COLO829 (cell line): ENCODE measurements at regions not wholly inside any gene's neighbourhood (a gene's known extent, or its start where the extent isn't known, plus 50 kb on each side); places are given as distances from the start of the nearest gene placed in this dataset.

Experiments
- DNase-seq: peaks from one replicate; pipeline ENCODE4 v3.0.0; 2012; ENCODE audit warnings: low spot score

DNA sequence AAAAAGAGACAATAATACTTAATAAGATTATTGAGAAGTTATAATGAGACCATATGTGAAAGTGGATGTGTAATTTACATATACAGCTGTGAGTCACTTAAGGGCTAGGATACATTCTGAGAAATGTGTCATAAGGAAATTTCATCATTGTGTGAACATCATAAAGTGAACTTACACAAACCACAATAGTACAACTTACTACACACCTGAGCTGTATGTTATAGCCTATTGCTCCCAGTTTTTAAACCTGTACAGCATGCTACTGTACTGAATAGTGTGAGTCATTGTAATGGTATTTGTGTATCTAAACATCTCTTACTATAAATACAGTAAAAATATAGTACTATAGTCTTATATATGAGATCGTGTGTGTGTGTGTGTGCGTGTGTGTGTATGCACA lies 1420.3 kb upstream of the PIK3C3 start:
- DNase-seq = no peak

DNA sequence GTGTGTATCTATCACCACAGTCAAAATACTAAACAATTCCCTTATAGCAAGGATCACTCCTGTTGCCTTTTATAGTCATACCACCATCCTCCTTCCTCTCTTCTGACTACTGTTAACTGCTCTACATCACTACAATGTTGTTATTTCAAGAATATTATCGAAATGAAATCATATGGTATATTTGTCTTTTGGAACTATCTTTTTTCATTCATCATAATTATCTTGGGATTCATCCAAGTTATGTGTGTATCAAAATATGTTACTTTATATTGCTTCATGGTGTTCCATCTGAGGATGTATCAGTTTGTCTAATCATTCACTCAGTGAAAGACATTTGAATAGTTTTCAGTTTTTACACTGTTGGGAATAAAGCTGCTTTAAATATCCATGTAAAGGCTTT lies 1423.0 kb upstream of the PIK3C3 start:
- DNase-seq = no peak

DNA sequence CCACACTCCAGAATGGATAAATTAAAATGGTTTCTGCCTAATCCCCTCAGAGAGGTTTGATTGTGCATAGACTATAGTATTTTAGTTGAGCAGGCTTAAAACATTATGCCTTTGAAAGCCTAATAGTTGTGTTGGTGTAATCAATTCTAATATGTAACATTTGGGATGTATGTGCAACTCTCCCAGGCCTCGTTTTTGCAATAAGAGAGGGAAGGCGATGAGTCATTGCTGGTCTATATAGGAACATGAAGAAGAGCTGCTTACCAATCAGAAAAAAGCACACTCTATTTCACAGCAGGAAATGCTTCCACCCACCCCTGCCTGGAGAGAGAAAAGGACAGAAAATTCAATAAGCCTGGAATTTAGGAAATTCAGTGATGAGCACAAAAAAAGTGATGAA lies 1424.0 kb upstream of the PIK3C3 start:
- DNase-seq = no peak

GRCh38 chr18:40529478-40529877 lies 1425.6 kb upstream of the PIK3C3 start:
- no peak for DNase-seq

DNA sequence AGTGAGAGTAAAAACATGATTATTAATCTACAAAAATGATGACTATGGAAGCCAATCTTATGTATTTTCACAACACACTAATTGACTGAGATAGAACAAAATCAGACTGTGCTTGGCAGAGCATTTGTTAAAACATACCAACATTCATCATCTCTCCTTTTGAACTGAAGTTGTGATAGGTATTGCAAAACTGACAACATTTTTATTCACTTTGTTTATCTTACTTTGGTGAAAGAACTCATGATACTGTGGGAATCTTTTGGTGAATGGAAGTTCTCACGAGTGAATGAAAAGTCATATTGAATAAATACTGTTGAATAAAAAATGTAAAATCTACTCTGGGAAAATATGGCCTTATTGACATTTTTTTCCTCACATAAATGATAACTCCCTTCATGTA lies 1430.2 kb upstream of the PIK3C3 start:
- no peak for DNase-seq

DNA sequence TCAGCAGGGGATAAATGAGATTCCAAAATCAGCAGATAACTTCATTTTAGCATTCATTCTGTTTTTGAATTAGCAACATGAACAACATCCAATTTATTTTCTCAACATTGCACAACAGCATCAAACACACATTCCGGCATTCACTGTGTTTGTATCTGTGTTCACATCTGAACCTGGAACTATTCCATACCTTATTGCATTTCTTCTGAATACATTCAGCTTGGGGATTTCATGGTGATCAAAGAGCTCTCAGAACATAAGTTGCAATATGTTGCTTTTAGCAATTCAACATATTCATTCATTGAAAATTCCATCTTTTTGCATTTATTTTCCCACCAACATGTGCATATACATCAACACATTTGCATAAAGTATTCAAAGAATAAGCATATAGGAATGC lies 1431.7 kb upstream of the PIK3C3 start:
- DNase-seq = no peak

DNA sequence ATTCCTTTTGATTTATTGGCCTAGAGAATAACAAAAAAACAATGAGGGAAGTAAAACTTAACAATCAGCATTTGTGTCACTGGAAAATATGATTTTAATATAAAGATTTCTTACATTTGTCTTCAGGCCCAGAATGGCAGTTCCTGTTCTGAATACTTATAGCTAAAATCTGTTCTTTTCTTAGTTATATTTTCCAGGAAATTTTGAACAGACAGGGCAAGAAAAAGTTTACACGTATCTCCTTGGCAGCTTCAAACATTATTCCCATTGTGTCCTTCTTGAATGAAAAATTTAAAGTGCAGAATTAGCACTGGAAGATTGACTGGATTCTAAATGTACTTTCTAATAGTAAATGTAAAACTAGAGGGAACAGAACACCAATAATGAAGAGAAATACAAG lies 1454.0 kb upstream of the PIK3C3 start:
- DNase-seq = no peak

GRCh38 chr18:40494603-40495002 lies 1460.4 kb upstream of the PIK3C3 start:
- no peak for DNase-seq

DNA sequence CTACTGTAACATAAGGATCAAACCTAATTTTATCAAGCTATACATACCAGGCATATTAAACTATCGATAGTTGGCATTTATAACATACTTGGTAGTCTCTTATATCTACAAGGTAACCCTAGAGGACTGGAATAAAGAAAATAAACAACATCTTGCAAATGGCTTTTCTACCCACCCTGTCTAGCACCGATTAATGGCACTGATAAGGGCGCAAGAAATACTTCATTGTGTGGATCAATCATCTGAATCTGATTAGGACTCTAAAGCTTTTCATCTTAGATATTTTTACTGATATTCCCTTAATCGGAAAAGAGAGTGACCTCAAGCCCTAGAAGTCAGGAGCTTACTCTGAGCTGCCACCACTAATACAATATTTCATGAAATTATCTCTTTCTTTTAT lies 1461.7 kb upstream of the PIK3C3 start:
- DNase-seq = no peak

- DNase-seq = no peak
Measured at GRCh38 chr18:40489301-40489700, 1465.7 kb upstream of the PIK3C3 start.

GRCh38 chr18:40485318-40485717 lies 1469.7 kb upstream of the PIK3C3 start:
- no peak for DNase-seq

GRCh38 chr18:40473221-40474029 lies 1481.6 kb upstream of the PIK3C3 start:
- no peak for DNase-seq

GRCh38 chr18:40470723-40471122 lies 1484.3 kb upstream of the PIK3C3 start:
- no peak for DNase-seq

DNA sequence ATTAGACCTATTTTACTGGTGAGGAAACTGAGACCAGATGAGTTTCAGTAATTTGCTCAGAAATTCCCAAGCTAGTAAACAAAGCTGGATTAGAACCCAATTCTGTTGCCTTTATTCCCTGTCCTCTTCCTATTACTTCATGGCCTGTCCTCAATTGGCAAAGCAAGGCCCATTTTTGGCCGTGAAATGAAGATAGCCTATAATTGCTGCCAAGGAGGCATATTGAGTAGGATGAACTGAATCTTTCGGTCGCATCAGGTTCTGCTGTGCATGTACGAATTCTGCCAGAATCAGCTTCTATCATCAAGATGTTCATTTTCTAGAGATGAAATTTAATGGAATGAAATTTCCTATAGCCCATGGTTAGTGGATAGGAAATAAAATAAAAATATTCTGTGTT lies 1485.2 kb upstream of the PIK3C3 start:
- no peak for DNase-seq

DNA sequence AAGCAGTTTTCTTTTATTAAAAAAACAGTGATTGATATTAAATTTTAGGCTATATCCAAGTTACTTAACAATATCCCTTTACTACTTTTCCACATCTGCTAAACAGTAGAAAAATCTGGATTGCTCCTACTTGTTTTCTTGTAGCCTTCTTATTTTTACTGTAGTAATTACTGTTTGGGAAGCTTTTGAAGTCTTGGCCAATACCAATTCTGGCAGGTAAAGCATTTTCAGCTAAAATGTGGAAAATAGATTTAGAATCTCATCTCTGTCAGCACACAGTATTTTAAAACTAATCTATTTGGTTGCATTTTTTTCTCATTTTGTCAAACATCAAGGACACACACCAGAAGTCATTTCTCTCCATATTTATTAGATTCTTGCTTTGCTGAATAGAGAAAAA lies 1485.7 kb upstream of the PIK3C3 start:
- no peak for DNase-seq

DNA sequence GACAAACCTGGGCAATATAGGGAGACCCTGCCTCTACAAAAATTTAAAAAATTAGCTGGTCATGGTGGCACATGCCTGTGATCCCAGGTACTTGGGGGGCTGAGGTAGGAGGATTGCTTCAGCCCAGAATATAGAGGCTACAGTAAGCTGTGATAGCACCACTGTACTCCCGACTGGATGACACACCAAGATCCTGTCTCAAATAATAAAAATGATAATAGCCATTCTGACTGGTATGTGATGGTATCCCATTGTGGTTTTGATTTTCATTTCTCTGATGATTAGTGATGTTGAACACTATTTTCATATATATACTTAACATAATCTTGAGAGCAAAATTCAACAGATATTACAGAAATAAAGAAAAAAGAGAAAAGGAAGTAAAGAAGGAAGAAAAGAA lies 1491.0 kb upstream of the PIK3C3 start:
- DNase-seq = no peak

- no peak for DNase-seq
Measured at GRCh38 chr18:40453903-40454302, 1501.1 kb upstream of the PIK3C3 start.

GRCh38 chr18:40452599-40452998 lies 1502.4 kb upstream of the PIK3C3 start:
- no peak for DNase-seq

DNA sequence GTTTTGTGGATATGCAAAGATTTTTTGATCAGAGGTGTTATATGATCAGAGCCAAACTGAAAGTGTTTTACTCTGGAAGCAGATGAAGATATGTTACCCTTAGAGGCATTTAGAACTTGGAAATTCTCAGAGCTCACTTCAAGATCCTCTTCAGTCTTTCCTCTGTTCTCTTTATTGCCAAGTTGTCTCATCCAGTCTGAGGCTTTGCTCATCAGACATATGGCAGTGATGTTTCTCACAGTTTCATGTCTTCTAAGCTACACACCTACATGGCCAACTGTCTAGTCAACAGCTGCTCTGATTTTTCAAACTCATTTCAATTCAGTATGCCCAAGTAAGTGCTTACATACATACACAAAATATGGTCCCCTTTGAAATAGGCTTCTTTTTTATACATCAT lies 1504.3 kb upstream of the PIK3C3 start:
- DNase-seq = no peak

GRCh38 chr18:40447820-40448219 lies 1507.2 kb upstream of the PIK3C3 start:
- DNase-seq = no peak

DNA sequence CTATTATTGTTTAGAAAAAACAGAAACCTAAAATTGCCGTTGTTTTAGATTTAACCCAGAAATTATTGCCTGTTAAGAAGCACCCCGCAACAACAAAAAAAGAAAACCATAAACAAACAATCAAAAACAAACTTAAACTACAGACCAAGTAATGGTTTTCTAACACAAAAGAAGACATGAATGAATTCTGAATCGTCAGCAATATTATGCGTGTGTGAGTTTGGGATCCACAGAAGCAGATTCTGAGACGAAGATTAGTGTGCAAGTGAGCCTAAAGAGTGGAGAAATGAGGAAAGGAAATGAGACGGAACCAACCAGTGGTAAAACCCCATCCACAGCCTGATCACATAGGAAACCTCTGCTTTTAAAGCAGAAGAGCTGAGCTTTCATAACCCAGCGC lies 1514.9 kb upstream of the PIK3C3 start:
- no peak for DNase-seq

DNA sequence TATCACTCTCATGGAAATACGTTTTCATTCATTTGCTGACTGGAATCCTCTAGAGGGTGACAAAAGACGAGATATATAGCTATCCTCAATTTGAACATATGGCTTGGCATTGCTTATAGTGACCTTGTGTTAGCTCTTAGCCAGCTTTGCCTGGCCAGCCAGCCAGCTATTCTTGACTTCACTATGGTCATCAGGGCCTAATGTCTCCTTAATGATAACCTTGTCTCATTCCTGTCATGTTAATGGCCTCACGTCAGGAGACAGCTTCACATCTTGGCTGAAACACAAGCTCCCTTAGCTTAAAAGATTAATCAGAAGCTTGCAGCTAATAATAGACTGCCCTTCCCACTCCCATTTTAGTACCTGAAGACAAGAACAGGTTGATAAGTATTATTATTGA lies 1517.5 kb upstream of the PIK3C3 start:
- DNase-seq = no peak

DNA sequence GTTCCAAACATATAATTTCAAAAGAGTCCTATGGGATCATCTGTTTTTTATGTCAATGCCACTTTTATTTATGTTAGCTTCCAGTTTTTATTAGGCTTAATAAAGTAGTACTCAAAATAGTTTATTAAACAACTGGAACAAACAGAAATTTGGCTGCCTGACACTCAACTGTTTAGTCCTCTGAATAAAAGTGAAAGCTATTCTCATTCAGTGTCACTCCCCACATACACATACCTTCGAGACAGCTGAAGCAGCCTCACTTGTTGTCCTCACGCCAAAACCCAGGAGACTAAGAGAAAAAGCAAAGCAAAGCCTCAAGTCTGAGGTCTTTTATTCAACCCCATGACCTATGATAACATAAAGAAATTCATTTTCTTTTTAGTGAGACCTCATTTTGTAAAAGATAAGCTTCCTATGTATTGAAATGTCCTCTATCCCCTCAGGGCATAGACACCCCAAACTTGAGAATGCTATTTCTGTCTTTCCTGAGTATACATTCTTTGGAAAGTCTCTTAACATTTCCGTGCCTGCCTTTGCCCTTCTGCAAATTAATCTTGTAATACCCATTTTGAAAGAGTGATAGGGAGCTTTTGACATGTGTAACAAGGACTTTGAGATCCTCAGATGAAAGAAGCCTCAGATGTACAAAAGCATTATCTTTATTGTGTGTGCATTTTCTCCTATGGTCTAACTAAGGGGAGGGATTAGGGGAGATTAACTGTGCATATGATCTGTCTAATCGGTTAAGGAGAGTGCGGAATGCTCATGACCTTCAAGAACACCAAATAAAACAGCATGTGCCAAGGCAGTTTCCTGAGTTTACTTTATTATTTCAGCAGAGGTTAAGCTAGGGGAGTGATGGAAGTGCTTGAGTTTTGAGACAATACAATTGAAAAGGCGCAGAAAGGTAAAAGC lies 1523.7 kb upstream of the PIK3C3 start:
- DNase-seq = no peak
